ENCODE measurements at regions not wholly inside any gene's neighbourhood (a gene's known extent, or its start where the extent isn't known, plus 50 kb on each side); places are given as distances from the start of the nearest gene placed in this dataset.

DNA sequence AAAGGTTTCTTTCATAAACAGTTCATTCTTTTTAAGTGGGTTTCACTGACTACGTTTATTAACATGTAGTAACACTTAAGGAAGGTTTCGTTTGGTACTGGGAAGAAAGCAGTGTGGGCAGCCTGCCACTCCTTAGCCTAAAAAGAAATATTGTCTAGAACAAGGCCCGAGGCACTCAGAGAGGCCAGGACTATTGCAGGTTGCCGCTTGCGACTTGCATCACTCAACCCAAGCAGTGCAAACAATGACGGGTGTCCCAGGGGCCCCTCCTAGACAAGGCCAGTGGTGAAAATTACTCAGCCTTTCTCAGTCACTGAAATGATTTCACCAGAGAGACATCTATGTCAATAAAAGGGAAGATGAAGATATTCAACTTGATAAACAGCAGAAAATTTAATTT, 243.9 kb downstream of the SNX13 start:
- no peaks in the 10 kb centered on the region for H4K20me1 ChIP-seq (ENCODE audit: insufficient read depth)
- TF ChIP-seq EZH2 (IDR thresholded peaks at IDR 0.05; ENCODE audit: borderline replicate concordance, insufficient read depth, low read length, poor library complexity, severe bottlenecking) (no peak), SMC3 (conservative IDR thresholded peaks at IDR 0.05; ENCODE audit: poor library complexity) (no peak), RAD21 (conservative IDR thresholded peaks at IDR 0.05) (no peak), TAF1 (IDR thresholded peaks at IDR 0.05; ENCODE audit: low read depth) (no peak), MXI1 (conservative IDR thresholded peaks at IDR 0.05; ENCODE audit: poor library complexity, severe bottlenecking) (no peak), POLR2AphosphoS5 (IDR thresholded peaks at IDR 0.05) (no peak), EP300 (conservative IDR thresholded peaks at IDR 0.05; ENCODE audit: poor library complexity, severe bottlenecking) (no peak)
- TF ChIP-seq, protein P1, sequence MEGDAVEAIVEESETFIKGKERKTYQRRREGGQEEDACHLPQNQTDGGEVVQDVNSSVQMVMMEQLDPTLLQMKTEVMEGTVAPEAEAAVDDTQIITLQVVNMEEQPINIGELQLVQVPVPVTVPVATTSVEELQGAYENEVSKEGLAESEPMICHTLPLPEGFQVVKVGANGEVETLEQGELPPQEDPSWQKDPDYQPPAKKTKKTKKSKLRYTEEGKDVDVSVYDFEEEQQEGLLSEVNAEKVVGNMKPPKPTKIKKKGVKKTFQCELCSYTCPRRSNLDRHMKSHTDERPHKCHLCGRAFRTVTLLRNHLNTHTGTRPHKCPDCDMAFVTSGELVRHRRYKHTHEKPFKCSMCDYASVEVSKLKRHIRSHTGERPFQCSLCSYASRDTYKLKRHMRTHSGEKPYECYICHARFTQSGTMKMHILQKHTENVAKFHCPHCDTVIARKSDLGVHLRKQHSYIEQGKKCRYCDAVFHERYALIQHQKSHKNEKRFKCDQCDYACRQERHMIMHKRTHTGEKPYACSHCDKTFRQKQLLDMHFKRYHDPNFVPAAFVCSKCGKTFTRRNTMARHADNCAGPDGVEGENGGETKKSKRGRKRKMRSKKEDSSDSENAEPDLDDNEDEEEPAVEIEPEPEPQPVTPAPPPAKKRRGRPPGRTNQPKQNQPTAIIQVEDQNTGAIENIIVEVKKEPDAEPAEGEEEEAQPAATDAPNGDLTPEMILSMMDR (IDR thresholded peaks at IDR 0.05; ENCODE audit: poor library complexity, severe bottlenecking): no peak
- TF ChIP-seq, protein P2, sequence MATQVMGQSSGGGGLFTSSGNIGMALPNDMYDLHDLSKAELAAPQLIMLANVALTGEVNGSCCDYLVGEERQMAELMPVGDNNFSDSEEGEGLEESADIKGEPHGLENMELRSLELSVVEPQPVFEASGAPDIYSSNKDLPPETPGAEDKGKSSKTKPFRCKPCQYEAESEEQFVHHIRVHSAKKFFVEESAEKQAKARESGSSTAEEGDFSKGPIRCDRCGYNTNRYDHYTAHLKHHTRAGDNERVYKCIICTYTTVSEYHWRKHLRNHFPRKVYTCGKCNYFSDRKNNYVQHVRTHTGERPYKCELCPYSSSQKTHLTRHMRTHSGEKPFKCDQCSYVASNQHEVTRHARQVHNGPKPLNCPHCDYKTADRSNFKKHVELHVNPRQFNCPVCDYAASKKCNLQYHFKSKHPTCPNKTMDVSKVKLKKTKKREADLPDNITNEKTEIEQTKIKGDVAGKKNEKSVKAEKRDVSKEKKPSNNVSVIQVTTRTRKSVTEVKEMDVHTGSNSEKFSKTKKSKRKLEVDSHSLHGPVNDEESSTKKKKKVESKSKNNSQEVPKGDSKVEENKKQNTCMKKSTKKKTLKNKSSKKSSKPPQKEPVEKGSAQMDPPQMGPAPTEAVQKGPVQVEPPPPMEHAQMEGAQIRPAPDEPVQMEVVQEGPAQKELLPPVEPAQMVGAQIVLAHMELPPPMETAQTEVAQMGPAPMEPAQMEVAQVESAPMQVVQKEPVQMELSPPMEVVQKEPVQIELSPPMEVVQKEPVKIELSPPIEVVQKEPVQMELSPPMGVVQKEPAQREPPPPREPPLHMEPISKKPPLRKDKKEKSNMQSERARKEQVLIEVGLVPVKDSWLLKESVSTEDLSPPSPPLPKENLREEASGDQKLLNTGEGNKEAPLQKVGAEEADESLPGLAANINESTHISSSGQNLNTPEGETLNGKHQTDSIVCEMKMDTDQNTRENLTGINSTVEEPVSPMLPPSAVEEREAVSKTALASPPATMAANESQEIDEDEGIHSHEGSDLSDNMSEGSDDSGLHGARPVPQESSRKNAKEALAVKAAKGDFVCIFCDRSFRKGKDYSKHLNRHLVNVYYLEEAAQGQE (IDR thresholded peaks at IDR 0.05; ENCODE audit: borderline replicate concordance): no peak
- no peak overlapping the region for H3K4me3 ChIP-seq (ENCODE audit: low read length)
- no peaks in the 10 kb centered on the region for H3K9me2 ChIP-seq (ENCODE audit: insufficient read depth, low read length)
- peaks cover 6% of the 10 kb centered on the region for H3K9me3 ChIP-seq (ENCODE audit: low read length)
- no peaks in the 10 kb centered on the region for H3F3A ChIP-seq (ENCODE audit: insufficient read depth, low read length, poor library complexity, severe bottlenecking)
- no peak overlapping the region for H3K4me2 ChIP-seq (ENCODE audit: low read length)
- no peak overlapping the region for H2AFZ ChIP-seq (ENCODE audit: low read depth, low read length)
- H3K36me3 ChIP-seq (ENCODE audit: insufficient read depth, low read length): no peaks in the 10 kb centered on the region
- H3K27me3 ChIP-seq (ENCODE audit: insufficient read depth, low read depth, low read length): no peaks in the 10 kb centered on the region
- H3K27ac ChIP-seq (ENCODE audit: low read length): no peak overlapping the region
- no peaks in the 10 kb centered on the region for H3K79me2 ChIP-seq (replicated peaks; ENCODE audit: insufficient read depth, low read length)
- H3K9ac ChIP-seq (ENCODE audit: low read length): no peak overlapping the region

DNA sequence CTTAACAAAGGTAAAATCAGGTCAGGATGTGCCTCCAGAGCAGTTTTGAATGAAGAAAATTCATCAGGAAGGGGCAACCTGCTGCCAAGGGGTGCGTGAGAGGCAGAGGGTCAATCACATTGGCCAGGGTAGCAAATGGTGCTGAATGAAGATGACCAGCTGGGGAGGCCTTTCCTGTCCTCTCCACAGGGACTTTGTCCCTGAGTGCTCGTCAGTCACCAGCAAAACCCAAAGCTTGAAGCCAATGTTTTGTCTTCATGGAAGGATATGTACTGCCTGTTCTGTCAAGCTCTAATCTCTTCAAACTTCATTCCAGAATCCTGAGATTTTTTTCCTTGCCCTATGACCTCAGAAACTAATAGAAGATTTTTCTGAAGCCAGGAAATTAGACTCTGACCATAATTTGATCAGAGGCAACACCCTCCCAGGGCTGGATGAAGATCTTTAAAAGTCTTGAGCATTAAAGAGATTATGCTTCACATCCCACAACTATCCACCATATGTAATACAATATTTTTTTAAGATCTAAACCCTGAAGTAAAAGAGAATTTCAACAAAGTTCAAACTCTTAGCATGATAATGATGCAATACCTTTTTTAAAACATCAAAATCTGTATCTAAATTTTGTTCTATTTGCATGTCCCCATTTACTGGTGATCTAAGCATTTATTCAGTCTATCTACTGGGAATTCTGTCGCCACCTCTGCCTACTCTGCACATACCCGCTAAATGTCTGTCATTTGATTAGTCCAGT, 243.0 kb downstream of the SNX13 start:
- Histone ChIP-seq H3K79me2 (replicated peaks; ENCODE audit: insufficient read depth, low read length) (no peaks in the 10 kb centered on the region), H3K4me2 (ENCODE audit: low read length) (no peak overlapping the region), H3K27ac (ENCODE audit: low read length) (no peak overlapping the region), H4K20me1 (ENCODE audit: insufficient read depth) (no peaks in the 10 kb centered on the region), H3K9me2 (ENCODE audit: insufficient read depth, low read length) (no peaks in the 10 kb centered on the region), H3K27me3 (ENCODE audit: insufficient read depth, low read depth, low read length) (no peaks in the 10 kb centered on the region), H3K9me3 (ENCODE audit: low read length) (peaks cover 6% of the 10 kb centered on the region), H3K9ac (ENCODE audit: low read length) (no peak overlapping the region), H3K36me3 (ENCODE audit: insufficient read depth, low read length) (no peaks in the 10 kb centered on the region), H3F3A (ENCODE audit: insufficient read depth, low read length, poor library complexity, severe bottlenecking) (no peaks in the 10 kb centered on the region), H3K4me3 (ENCODE audit: low read length) (no peak overlapping the region), H2AFZ (ENCODE audit: low read depth, low read length) (no peak overlapping the region)
- TF ChIP-seq POLR2AphosphoS5 (IDR thresholded peaks at IDR 0.05) (no peak), SMC3 (conservative IDR thresholded peaks at IDR 0.05; ENCODE audit: poor library complexity) (no peak), RAD21 (conservative IDR thresholded peaks at IDR 0.05) (no peak), MXI1 (conservative IDR thresholded peaks at IDR 0.05; ENCODE audit: poor library complexity, severe bottlenecking) (no peak), EP300 (conservative IDR thresholded peaks at IDR 0.05; ENCODE audit: poor library complexity, severe bottlenecking) (no peak), TAF1 (IDR thresholded peaks at IDR 0.05; ENCODE audit: low read depth) (no peak), EZH2 (IDR thresholded peaks at IDR 0.05; ENCODE audit: borderline replicate concordance, insufficient read depth, low read length, poor library complexity, severe bottlenecking) (no peak)
- TF ChIP-seq, protein P2 (IDR thresholded peaks at IDR 0.05; ENCODE audit: borderline replicate concordance): no peak
- TF ChIP-seq, protein P1 (IDR thresholded peaks at IDR 0.05; ENCODE audit: poor library complexity, severe bottlenecking): no peak
